Osteocyte (in vitro differentiated cells): ENCODE measurements at regions not wholly inside any gene's neighbourhood (a gene's known extent, or its start where the extent isn't known, plus 50 kb on each side); places are given as distances from the start of the nearest gene placed in this dataset.

ENCODE experiments used
- DNase-seq: peaks from one replicate; pipeline ENCODE4 v3.0.0; 2021; ENCODE audit warnings: mixed read lengths; ENCODE audit not compliant: unreplicated experiment; ENCODE audit errors: extremely low spot score
- H3K27ac Mint-ChIP-seq: one replicate; pipeline ENCODE4 v1.8.0; 2021; ENCODE audit warnings: mild to moderate bottlenecking, mixed read lengths; ENCODE audit not compliant: unreplicated experiment
- H3K27me3 Mint-ChIP-seq: one replicate; pipeline ENCODE4 v1.8.0; 2021; ENCODE audit warnings: mixed read lengths; ENCODE audit not compliant: unreplicated experiment
- H3K36me3 Mint-ChIP-seq: one replicate; pipeline ENCODE4 v1.8.0; 2021; ENCODE audit warnings: mixed read lengths; ENCODE audit not compliant: unreplicated experiment
- H3K4me1 Mint-ChIP-seq: one replicate; pipeline ENCODE4 v1.8.0; 2021; ENCODE audit warnings: mixed read lengths; ENCODE audit not compliant: unreplicated experiment
- H3K4me3 Mint-ChIP-seq: one replicate; pipeline ENCODE4 v1.8.0; 2021; ENCODE audit warnings: mild to moderate bottlenecking, moderate library complexity, mixed read lengths; ENCODE audit not compliant: unreplicated experiment
- H3K9me3 Mint-ChIP-seq: one replicate; pipeline ENCODE4 v1.8.0; 2021; ENCODE audit warnings: mixed read lengths; ENCODE audit not compliant: unreplicated experiment
- CTCF ChIP-seq: fragments of 200-600 bp; sonication (generic); IDR thresholded peaks from 2 replicates; pipeline ENCODE4 v1.5.0; 2021; ENCODE audit warnings: antibody characterized with exemption, mild to moderate bottlenecking, moderate library complexity

GRCh38 chr3:194080913-194081800 lies 54.8 kb upstream of the HES1 start:
- Mint-ChIP-seq H3K4me3 (no peak overlapping the region), H3K27me3 (peaks cover 30% of the 10 kb centered on the region), H3K9me3 (no peaks in the 10 kb centered on the region), H3K4me1 (peaks cover 31% of the 10 kb centered on the region), H3K36me3 (no peaks in the 10 kb centered on the region), H3K27ac (no peak overlapping the region)
- TF ChIP-seq CTCF: no peak
- no peak for DNase-seq

GRCh38 chr3:194081826-194082225 lies 54.1 kb upstream of the HES1 start:
- no peaks in the 10 kb centered on the region for H3K9me3 Mint-ChIP-seq
- H3K27me3 Mint-ChIP-seq: peaks cover 27% of the 10 kb centered on the region
- H3K4me1 Mint-ChIP-seq: peaks cover 38% of the 10 kb centered on the region
- H3K27ac Mint-ChIP-seq: no peak overlapping the region
- no peak for DNase-seq
- no peak for TF ChIP-seq CTCF
- H3K4me3 Mint-ChIP-seq: no peak overlapping the region
- H3K36me3 Mint-ChIP-seq: no peaks in the 10 kb centered on the region

- Mint-ChIP-seq H3K27me3 (peaks cover 19% of the 10 kb centered on the region), H3K9me3 (no peaks in the 10 kb centered on the region), H3K27ac (peak overlapping the region; percentile 32), H3K4me3 (no peak overlapping the region), H3K4me1 (peaks cover 47% of the 10 kb centered on the region), H3K36me3 (no peaks in the 10 kb centered on the region)
- no peak for DNase-seq
- TF ChIP-seq CTCF: no peak
These were observed 53.0 kb upstream of the HES1 start for GRCh38 chr3:194082743-194083636.

GRCh38 chr3:194083637-194084224 lies 52.2 kb upstream of the HES1 start:
- no peak for DNase-seq
- no peaks in the 10 kb centered on the region for H3K9me3 Mint-ChIP-seq
- peak overlapping the region; percentile 14 for H3K27ac Mint-ChIP-seq
- H3K4me3 Mint-ChIP-seq: no peak overlapping the region
- H3K4me1 Mint-ChIP-seq: peaks cover 51% of the 10 kb centered on the region
- TF ChIP-seq CTCF: no peak
- peaks cover 13% of the 10 kb centered on the region for H3K27me3 Mint-ChIP-seq
- H3K36me3 Mint-ChIP-seq: no peaks in the 10 kb centered on the region
